NCI-H1694 treated with DMSO at 0.1 percent for 48 hours (cell line): ENCODE measurements at regions not wholly inside any gene's neighbourhood (a gene's known extent, or its start where the extent isn't known, plus 50 kb on each side); places are given as distances from the start of the nearest gene placed in this dataset.
A peak's percentile ranks its signal among the peaks of the same experiment; 100 is the strongest.
"Not testable (repeated sequence)": the region's sequence is repeated elsewhere in the genome, so short reads cannot be mapped to it uniquely, and the experiment has no call there.

Source experiments
- DNase-seq: peaks from one replicate; lab custom pipeline; 2025; lab: John Stamatoyannopoulos, UW

- DNase-seq = no peak
Measured at GRCh38 chr17:21517538-21518293, 141.6 kb downstream of the KCNJ12 start.

GRCh38 chr17:21522755-21523336 lies 146.7 kb downstream of the KCNJ12 start:
- DNase-seq = no peak

- DNase-seq = peak; percentile 34
Measured at GRCh38 chr17:21523497-21524210, 147.5 kb downstream of the KCNJ12 start.

- DNase-seq = peak; percentile 59
Measured at GRCh38 chr17:21524211-21524591, 148.0 kb downstream of the KCNJ12 start.

- DNase-seq = no peak
Measured at GRCh38 chr17:21525464-21526130, 149.4 kb downstream of the KCNJ12 start.

- no peak for DNase-seq
Measured at GRCh38 chr17:21528031-21528695, 152.0 kb downstream of the KCNJ12 start.

GRCh38 chr17:21530311-21530710 lies 154.2 kb downstream of the KCNJ12 start:
- no peak for DNase-seq

GRCh38 chr17:21530841-21531240 lies 154.7 kb downstream of the KCNJ12 start:
- no peak for DNase-seq

GRCh38 chr17:21532763-21533385 lies 156.7 kb downstream of the KCNJ12 start:
- no peak for DNase-seq

GRCh38 chr17:21535686-21536375 lies 156.5 kb upstream of the KCNJ18 start:
- DNase-seq = no peak

GRCh38 chr17:21537302-21537701 lies 155.0 kb upstream of the KCNJ18 start:
- no peak for DNase-seq

- DNase-seq = no peak
Measured at GRCh38 chr17:21538615-21539014, 153.7 kb upstream of the KCNJ18 start.

- DNase-seq = no peak
Measured at GRCh38 chr17:21539146-21539545, 153.2 kb upstream of the KCNJ18 start.

GRCh38 chr17:21540502-21540901 lies 151.8 kb upstream of the KCNJ18 start:
- DNase-seq = no peak

GRCh38 chr17:21542070-21542469 lies 150.3 kb upstream of the KCNJ18 start:
- DNase-seq = no peak

- no peak for DNase-seq
Measured at GRCh38 chr17:21542991-21543390, 149.3 kb upstream of the KCNJ18 start.

GRCh38 chr17:21545064-21545463 lies 147.3 kb upstream of the KCNJ18 start:
- DNase-seq = no peak

- DNase-seq = no peak
Measured at GRCh38 chr17:21548236-21548635, 144.1 kb upstream of the KCNJ18 start.

- DNase-seq = no peak
Measured at GRCh38 chr17:21549107-21549687, 143.1 kb upstream of the KCNJ18 start.

- not testable (repeated sequence) for DNase-seq
Measured at GRCh38 chr17:21550031-21550430, 142.3 kb upstream of the KCNJ18 start.
